OCI-LY3 (cell line): ENCODE measurements at regions not wholly inside any gene's neighbourhood (a gene's known extent, or its start where the extent isn't known, plus 50 kb on each side); places are given as distances from the start of the nearest gene placed in this dataset.

Experiments used
- CTCF ChIP-seq: fragments of 200-600, 300-600 bp; sonication (generic); IDR thresholded peaks from 2 replicates; pipeline ENCODE4 v1.5.1; 2014; ENCODE audit warnings: antibody characterized with exemption, low read length, low read depth
- EZH2phosphoT487 ChIP-seq: fragments of 200-600 bp; shearing (Covaris generic); IDR thresholded peaks from 2 replicates; pipeline ENCODE4 v1.6.1; 2018; ENCODE audit warnings: antibody characterized with exemption, mixed run types, low read depth

GRCh38 chr12:124224535-124225110, 70.3 kb upstream of the RFLNA start:
- TF ChIP-seq CTCF: no peak
- no peak for TF ChIP-seq EZH2phosphoT487
